HG02642 (cell line): ENCODE measurements at regions not wholly inside any gene's neighbourhood (a gene's known extent, or its start where the extent isn't known, plus 50 kb on each side); places are given as distances from the start of the nearest gene placed in this dataset.
A peak's percentile ranks its signal among the peaks of the same experiment; 100 is the strongest.
"Not testable (repeated sequence)": the region's sequence is repeated elsewhere in the genome, so short reads cannot be mapped to it uniquely, and the experiment has no call there.

Experiments
- ATAC-seq: cut with Tn5 transposase; IDR thresholded peaks from one replicate; pipeline ENCODE4 v1.9.1; 2021; ENCODE audit warnings: mild to moderate bottlenecking; ENCODE audit not compliant: unreplicated experiment, poor library complexity

GRCh38 chr12:14032191-14032590, 50.8 kb upstream of the GRIN2B start:
- not testable (repeated sequence) for ATAC-seq

- no peak for ATAC-seq
Measured at GRCh38 chr12:14043776-14044175, 62.4 kb upstream of the GRIN2B start.

- ATAC-seq = no peak
Measured at GRCh38 chr12:14048941-14049545, 67.6 kb upstream of the GRIN2B start.

GRCh38 chr12:14057895-14058294, 76.5 kb upstream of the GRIN2B start:
- ATAC-seq = no peak

- no peak for ATAC-seq
Measured at GRCh38 chr12:14058717-14059116, 77.3 kb upstream of the GRIN2B start.

- ATAC-seq = no peak
Measured at GRCh38 chr12:14059548-14059947, 78.1 kb upstream of the GRIN2B start.

GRCh38 chr12:14065616-14066015, 84.2 kb upstream of the GRIN2B start:
- ATAC-seq = no peak

- no peak for ATAC-seq
Measured at GRCh38 chr12:14066021-14066420, 84.6 kb upstream of the GRIN2B start.

GRCh38 chr12:14068961-14069360, 87.6 kb upstream of the GRIN2B start:
- ATAC-seq = no peak

- no peak for ATAC-seq
Measured at GRCh38 chr12:14071833-14072232, 90.4 kb upstream of the GRIN2B start.

- no peak for ATAC-seq
Measured at GRCh38 chr12:14072987-14073386, 91.6 kb upstream of the GRIN2B start.

GRCh38 chr12:14075797-14076393, 94.5 kb upstream of the GRIN2B start:
- ATAC-seq = no peak

- no peak for ATAC-seq
Measured at GRCh38 chr12:14076538-14076937, 95.1 kb upstream of the GRIN2B start.

GRCh38 chr12:14086838-14087237, 105.4 kb upstream of the GRIN2B start:
- ATAC-seq = no peak

GRCh38 chr12:14099994-14100393, 118.6 kb upstream of the GRIN2B start:
- no peak for ATAC-seq

GRCh38 chr12:14101556-14101955, 120.2 kb upstream of the GRIN2B start:
- not testable (repeated sequence) for ATAC-seq

- peak; percentile 96 for ATAC-seq
Measured at GRCh38 chr12:14111230-14111865, 129.9 kb upstream of the GRIN2B start.

GRCh38 chr12:14113031-14113430, 131.6 kb upstream of the GRIN2B start:
- no peak for ATAC-seq

GRCh38 chr12:14126692-14127091, 145.3 kb upstream of the GRIN2B start:
- no peak for ATAC-seq

GRCh38 chr12:14129611-14130195, 148.3 kb upstream of the GRIN2B start:
- no peak for ATAC-seq

GRCh38 chr12:14135996-14136395, 154.6 kb upstream of the GRIN2B start:
- ATAC-seq = no peak
